ENCODE measurements at regions not wholly inside any gene's neighbourhood (a gene's known extent, or its start where the extent isn't known, plus 50 kb on each side); places are given as distances from the start of the nearest gene placed in this dataset.

- intact Hi-C loops (cut with DNase I) = no loop called here
- DNase-seq = no peak
Observed at GRCh38 chr2:234166531-234166930, 116.0 kb downstream of the SPP2 start.

DNA sequence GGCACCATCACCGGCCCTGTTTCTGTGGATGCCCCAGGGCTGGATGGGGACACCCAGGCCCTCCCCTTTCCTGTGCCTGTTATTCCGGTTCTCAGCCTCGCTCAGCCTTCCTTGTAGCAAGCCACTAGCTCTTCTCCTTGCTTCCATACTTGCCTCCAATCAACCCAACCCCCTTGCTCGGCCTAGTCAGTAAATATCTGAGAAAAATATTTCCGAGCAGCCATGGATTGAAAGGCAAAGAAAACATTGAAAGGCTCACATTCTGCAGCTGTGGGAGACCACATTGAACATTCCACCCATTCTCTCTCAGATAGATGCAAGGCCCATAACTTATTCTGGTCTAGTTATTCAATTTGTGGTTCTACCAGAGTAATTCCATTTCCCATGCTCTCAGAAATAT lies 114.9 kb downstream of the SPP2 start:
- peaks cover 22 to 31% of the 10 kb centered on the region in 2 donors for H3K4me1 ChIP-seq
- TF ChIP-seq POLR2A (IDR thresholded peaks at IDR 0.05) = no peak
- TF ChIP-seq, protein P1, sequence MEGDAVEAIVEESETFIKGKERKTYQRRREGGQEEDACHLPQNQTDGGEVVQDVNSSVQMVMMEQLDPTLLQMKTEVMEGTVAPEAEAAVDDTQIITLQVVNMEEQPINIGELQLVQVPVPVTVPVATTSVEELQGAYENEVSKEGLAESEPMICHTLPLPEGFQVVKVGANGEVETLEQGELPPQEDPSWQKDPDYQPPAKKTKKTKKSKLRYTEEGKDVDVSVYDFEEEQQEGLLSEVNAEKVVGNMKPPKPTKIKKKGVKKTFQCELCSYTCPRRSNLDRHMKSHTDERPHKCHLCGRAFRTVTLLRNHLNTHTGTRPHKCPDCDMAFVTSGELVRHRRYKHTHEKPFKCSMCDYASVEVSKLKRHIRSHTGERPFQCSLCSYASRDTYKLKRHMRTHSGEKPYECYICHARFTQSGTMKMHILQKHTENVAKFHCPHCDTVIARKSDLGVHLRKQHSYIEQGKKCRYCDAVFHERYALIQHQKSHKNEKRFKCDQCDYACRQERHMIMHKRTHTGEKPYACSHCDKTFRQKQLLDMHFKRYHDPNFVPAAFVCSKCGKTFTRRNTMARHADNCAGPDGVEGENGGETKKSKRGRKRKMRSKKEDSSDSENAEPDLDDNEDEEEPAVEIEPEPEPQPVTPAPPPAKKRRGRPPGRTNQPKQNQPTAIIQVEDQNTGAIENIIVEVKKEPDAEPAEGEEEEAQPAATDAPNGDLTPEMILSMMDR (IDR thresholded peaks at IDR 0.05) = no peak
- peak in 1 of 2 donors; percentile 4 for DNase-seq
- intact Hi-C loops (cut with DNase I) = no loop called here
- H3K27me3 ChIP-seq = no peaks in the 10 kb centered on the region
- H3K4me3 ChIP-seq (replicated peaks in 1 of 3) = no peak overlapping the region
- H3K27ac ChIP-seq = no peak overlapping the region
- no peaks in the 10 kb centered on the region for H3K36me3 ChIP-seq
- H3K9me3 ChIP-seq = no peaks in the 10 kb centered on the region
- 72 to 73% methylated on average over 5 of the region's 5 CpGs for WGBS, 2 donors

More at GRCh38 chr2:234166531-234166930, 116.0 kb downstream of the SPP2 start:
- Histone ChIP-seq H3K36me3 (no peaks in the 10 kb centered on the region), H3K9me3 (no peaks in the 10 kb centered on the region), H3K4me3 (replicated peaks in 1 of 3) (no peak overlapping the region), H3K4me1 (peaks cover 22 to 31% of the 10 kb centered on the region in 2 donors), H3K27me3 (no peaks in the 10 kb centered on the region), H3K27ac (no peak overlapping the region)
- WGBS, 2 donors = 92 to 95% methylated on average over 3 of the region's 3 CpGs
- TF ChIP-seq POLR2A (IDR thresholded peaks at IDR 0.05) = no peak
- TF ChIP-seq, protein P1 (IDR thresholded peaks at IDR 0.05) = no peak

DNA sequence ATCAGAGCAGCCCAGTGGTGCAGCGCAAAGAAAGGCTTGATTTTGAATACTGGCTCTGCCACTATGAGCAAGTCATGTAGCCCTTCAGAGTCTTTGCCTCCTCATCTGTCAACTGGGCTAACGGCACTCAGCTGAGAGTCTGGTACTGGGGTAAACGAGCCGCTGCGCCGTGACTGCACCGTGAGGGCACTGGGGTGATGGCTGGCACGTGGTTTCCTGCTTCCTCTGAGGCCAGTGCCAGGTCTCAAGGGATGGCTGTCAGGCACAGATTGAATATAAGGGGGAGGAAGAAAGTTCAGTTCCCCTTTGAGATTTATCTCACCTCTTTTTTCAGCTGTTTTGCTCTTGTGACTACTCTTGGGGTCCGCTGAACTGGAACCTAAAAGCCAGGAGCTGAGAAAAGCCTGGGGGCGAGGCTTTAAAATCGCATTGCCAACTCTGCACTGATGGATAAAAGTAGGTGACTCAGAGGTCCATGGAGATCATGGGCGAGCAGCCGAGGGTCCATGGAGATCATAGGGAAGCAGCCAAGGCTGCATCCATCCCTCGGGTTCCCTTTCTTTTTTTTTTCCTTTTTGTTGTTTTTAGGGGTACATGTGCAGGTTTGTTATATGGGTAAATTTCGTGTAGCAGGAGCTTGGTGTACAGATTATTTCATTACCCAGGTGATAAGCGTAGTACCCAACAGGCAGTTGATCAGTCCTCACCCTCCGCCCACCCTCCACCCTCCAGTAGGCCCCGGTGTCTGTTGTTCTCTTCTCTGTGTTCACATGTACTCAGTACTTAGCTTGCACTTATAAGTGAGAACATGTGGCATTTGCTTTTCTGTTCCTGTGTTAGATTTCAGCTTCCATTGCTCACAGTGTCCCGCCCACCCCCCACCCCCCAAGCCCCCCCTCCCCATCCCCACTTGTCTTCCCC lies 114.3 kb downstream of the SPP2 start:
- TF ChIP-seq, protein P1 (IDR thresholded peaks at IDR 0.05) = no peak
- TF ChIP-seq POLR2A (IDR thresholded peaks at IDR 0.05) = no peak
- peaks cover 19 to 27% of the 10 kb centered on the region in 2 donors for H3K4me1 ChIP-seq
- no peak overlapping the region for H3K27ac ChIP-seq
- H3K36me3 ChIP-seq = no peaks in the 10 kb centered on the region
- H3K9me3 ChIP-seq = no peaks in the 10 kb centered on the region
- intact Hi-C loops (cut with DNase I) = no loop called here
- WGBS, 2 donors = 46 to 50% methylated on average over 19 of the region's 19 CpGs
- no peak overlapping the region for H3K4me3 ChIP-seq (replicated peaks in 1 of 3)
- H3K27me3 ChIP-seq = no peaks in the 10 kb centered on the region
- DNase-seq = peak; percentile 46 to 61

GRCh38 chr2:234163510-234164045 lies 113.1 kb downstream of the SPP2 start:
- H3K9me3 ChIP-seq = no peaks in the 10 kb centered on the region
- no peak for DNase-seq
- H3K27me3 ChIP-seq = no peaks in the 10 kb centered on the region
- H3K27ac ChIP-seq = no peak overlapping the region
- peaks cover 9 to 17% of the 10 kb centered on the region in 2 donors for H3K4me1 ChIP-seq
- WGBS, 2 donors = 90 to 91% methylated on average over 7 of the region's 7 CpGs
- H3K4me3 ChIP-seq (replicated peaks in 1 of 3) = no peak overlapping the region
- intact Hi-C loops (cut with DNase I) = no loop called here
- no peaks in the 10 kb centered on the region for H3K36me3 ChIP-seq
- no peak for TF ChIP-seq POLR2A (IDR thresholded peaks at IDR 0.05)
- TF ChIP-seq, protein P1 (IDR thresholded peaks at IDR 0.05) = no peak

GRCh38 chr2:234162861-234163260 lies 112.4 kb downstream of the SPP2 start:
- H3K27ac ChIP-seq = no peak overlapping the region
- no peak overlapping the region for H3K4me3 ChIP-seq (replicated peaks in 1 of 3)
- no peaks in the 10 kb centered on the region for H3K36me3 ChIP-seq
- no peak for DNase-seq
- WGBS, 2 donors = 33 to 88% methylated on average over 1 of the region's 1 CpG
- TF ChIP-seq POLR2A (IDR thresholded peaks at IDR 0.05) = no peak
- TF ChIP-seq, protein P1 (IDR thresholded peaks at IDR 0.05) = no peak
- intact Hi-C loops (cut with DNase I) = no loop called here
- no peaks in the 10 kb centered on the region for H3K9me3 ChIP-seq
- no peaks in the 10 kb centered on the region for H3K27me3 ChIP-seq
- H3K4me1 ChIP-seq = peaks cover 3 to 13% of the 10 kb centered on the region in 2 donors

Data from thyroid gland (tissue), 4 donors.